Activated CD4-positive, alpha-beta T cell treated with anti-CD3 and anti-CD28 coated beads, Interleukin-2, Interleukin-4, amounts not matched to agents 100 ng/mL and 50 ng/mL, durations not matched to agents 16 hours and 8 hours (primary cell): ENCODE measurements at regions not wholly inside any gene's neighbourhood (a gene's known extent, or its start where the extent isn't known, plus 50 kb on each side); places are given as distances from the start of the nearest gene placed in this dataset.

Source experiments
- DNase-seq: peaks from one replicate; pipeline ENCODE4 v3.0.0-alpha.2; 2020; ENCODE audit warnings: low spot score

GRCh38 chr15:66946578-66947164, 118.7 kb upstream of the SMAD3 start:
- DNase-seq, result peak; percentile 77

DNA sequence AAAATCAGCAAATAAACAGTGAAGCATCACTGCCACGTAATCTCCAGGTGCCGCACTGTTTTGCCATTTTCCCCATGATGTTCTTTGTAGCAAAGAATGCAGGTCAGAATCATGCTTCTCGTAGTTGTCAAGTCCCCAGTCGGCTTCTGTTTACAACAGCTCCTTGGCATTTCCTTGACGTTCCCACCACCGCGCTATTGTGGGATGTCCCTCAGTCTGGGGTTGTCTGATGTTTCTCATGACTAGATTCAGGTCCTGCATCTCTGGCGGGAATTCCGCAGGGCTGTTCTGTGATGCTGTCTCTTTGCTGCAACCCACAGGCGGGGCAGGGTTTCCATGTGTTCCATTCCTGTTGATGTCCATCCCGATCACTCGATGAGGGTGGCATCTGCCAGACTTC, 117.9 kb upstream of the SMAD3 start:
- no peak for DNase-seq

DNA sequence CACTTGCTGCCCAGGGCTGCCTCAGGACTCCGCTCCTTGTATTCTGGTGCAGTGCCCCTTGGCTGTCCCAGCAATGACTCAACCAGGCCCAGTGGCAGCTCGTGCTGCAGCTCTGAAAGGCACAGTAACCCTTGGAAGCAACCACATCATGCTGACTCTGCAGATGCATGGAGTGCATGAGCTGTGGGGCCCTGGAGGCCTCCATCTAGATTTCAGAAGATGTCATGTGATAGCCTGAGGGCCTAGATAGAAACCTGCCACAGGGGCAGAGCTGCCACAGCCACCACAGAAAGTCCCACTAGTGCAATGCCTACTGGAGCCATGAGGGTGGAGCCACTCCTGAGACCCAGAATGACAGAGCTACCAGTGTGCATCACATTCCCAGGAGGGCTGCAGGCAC, 117.1 kb upstream of the SMAD3 start:
- DNase-seq, result peak; percentile 42

DNA sequence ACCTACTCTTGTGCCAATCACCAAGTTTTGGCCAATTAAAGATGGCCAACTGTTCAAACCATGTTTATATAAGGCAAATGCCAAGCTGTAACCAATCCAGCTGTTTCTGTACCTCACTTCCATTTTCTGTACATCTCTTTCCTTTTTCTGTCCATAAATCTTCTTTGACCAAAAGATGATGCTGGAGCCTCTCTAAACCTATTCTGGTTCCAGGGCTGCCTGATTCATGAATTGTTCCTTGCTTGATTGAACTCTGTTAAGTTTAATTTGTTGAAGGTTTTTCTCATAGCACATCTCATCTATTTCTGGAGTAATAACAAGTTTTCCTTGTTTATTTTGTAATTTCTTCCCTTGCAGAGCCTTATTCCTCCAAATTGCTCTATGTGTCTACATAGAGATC, 115.3 kb upstream of the SMAD3 start:
- DNase-seq, result no peak

DNA sequence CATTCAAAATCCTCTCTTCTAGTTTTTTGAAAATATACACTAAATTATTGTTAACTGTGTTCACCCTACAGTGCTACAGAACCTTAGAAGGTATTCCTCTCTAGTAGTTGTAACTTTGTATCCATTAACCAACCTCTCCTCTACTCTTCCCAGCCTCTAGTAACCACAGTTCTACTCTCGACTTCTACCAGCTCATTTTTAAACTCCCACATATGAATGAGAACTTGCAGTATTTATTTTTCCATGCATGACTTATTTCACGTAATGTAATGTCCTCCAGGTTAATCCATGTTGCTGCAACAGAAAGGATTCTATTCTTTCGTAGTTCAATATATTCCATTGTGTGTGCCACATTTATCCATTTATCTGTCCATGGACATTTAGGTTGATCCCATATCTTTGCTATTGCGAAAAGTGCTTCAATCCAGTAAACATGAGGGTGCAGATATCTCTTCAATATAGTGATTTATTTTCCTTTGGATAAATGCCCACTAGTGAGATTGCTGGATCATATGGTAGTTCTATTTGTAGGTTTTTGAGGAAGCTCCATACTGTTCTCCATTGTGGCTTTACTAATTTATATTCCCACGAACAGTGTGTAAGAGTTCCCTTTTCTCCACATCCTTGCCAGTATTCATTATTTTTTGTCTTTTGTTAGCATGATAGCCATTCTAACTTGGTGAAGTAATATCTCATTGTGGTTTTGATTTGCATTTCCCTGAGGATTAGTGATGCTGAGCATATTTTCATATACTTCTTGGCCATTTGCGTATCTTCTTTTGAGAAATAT, 113.7 kb upstream of the SMAD3 start:
- no peak for DNase-seq

DNA sequence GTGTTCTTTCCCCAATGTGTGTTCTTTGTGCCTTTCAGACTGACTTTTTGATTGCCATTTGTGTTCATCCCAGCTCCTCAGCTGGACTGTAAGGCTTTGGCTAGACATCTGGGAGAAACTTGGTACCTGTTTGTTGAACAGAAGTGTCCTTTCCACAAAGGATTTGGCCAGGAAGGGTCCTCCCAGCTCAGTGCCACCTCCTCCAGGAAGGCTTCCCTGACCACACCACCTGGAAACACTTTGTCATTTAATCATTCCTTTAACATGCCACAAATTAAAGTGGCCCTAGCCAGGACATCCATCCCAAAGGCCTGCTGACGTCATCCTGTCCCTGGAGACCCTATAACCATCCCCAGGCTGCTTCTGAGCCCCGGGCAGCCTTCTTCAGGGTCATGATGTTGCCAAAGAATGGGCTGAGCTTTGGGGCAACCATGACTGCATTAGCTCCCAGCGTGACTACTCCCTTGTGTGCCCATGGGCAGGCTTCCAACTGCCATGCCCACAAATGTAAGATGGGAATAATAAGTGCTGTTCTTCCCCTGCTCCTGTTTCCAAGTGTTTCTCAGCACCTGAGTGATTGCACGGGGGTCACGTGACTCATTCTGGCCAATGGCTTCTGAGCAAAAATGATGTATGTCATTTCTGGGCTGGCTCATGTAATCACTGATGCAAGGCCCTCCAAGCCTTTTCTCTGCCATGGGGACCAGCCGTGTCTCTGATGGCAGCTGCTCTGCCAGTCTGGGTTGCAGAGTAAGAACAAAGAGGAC, 112.5 kb upstream of the SMAD3 start:
- DNase-seq, result no peak

- no peak for DNase-seq
These were observed 111.7 kb upstream of the SMAD3 start for GRCh38 chr15:66953523-66954229.

GRCh38 chr15:66954601-66955000, 110.8 kb upstream of the SMAD3 start:
- DNase-seq, result no peak

DNA sequence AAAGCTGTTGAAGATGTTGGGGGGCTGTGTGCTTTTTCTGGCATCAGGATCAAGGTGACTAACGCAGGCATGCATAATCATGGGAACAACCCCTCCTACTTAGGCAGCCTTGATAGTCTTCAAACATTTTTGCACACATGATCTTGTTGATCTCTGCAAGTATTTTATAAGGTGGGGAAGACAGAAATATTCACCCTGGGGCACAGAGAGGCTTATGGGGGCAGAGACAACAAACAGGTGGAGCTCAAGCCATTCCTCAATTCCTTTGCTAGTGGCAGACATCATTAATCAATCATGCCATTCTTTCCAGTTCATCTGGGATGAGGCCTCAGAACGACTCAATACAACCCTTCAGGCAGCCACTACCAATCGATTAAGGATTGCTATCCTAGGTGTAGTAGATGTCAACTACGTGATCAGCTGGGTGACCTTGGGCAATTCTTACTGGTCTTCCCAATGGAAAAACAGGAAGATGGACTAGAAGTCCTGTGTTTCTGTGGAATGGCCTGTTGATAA, 110.3 kb upstream of the SMAD3 start:
- DNase-seq, result no peak

DNA sequence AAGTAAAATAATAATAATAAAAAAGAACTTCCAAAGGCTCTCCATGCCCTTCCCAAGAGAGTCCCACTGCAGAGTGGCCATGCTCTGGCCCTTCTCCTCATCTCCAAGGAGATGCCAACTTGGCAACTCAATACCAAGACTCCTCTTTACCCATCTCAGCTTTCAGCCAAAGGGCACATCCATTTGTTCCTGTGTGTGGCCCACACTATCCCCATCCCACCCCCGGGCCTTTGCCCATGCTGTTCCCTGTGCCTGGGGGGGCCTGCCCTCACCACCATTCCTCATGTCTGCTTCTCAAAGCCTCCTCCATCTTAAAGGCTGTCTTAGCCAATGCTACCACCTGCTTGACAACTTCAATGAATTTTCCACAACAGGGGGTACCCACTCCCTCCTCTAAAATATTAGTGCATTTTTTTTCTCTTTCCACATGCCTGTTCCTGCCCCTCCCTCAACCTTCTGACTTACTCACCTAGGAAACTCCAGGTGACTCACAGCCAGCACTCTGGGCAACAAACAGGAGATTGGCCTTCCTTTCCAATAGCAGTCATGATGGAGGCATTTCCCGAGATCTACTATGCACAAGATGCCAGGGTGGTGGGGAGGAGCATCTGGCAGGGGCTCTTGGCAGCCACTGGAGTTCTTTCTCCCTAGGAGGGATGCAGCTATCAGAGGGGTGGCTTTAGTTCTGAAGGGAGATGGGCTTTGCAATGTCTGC, 109.4 kb upstream of the SMAD3 start:
- DNase-seq, result no peak

GRCh38 chr15:66956672-66957430, 108.6 kb upstream of the SMAD3 start:
- no peak for DNase-seq

GRCh38 chr15:66957431-66957720, 108.0 kb upstream of the SMAD3 start:
- DNase-seq, result no peak

- no peak for DNase-seq
These were observed 106.3 kb upstream of the SMAD3 start for GRCh38 chr15:66959066-66959465.

GRCh38 chr15:66959875-66960274, 105.5 kb upstream of the SMAD3 start:
- DNase-seq, result no peak

- DNase-seq, result no peak
These were observed 104.9 kb upstream of the SMAD3 start for GRCh38 chr15:66960519-66960918.

GRCh38 chr15:66961407-66961884, 104.0 kb upstream of the SMAD3 start:
- peak; percentile 8 for DNase-seq

DNA sequence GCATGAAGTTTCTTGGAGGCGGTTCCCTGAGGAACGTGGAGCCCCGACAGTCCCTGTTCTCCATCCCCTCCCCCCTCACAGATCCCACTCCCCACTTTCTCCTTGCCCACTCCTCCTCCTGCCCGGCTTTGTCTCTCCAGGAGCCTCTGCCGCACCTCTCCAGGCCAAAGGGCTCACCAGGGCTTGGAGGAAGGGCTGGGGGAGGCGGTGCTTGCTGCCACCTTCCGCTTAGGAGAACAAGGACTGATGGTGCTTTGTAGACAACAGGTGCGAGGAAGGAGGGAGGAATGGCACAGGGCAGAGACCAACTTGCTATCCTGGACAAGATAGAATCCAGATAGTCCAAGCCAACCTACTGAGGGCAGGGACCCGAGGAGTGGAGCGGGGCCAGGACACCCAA, 103.5 kb upstream of the SMAD3 start:
- no peak for DNase-seq

DNA sequence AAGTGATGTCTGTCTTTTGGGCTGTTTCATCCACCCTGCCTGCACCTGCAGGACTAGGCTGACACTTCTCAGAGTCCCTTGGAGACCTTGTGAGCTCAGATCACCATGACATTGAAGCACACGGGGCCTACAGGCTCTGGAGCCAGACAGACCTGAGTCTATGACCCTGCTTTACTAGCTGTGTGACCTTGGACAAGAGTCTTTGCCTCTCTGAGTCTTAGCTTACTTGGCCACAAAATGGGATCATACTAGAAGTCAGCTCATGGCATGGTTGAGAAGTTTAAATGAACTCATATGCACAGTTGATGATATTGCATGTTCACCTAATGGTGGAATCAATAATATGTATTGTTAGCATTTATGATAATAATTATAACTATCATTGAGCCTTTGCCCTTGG, 102.9 kb upstream of the SMAD3 start:
- no peak for DNase-seq

DNA sequence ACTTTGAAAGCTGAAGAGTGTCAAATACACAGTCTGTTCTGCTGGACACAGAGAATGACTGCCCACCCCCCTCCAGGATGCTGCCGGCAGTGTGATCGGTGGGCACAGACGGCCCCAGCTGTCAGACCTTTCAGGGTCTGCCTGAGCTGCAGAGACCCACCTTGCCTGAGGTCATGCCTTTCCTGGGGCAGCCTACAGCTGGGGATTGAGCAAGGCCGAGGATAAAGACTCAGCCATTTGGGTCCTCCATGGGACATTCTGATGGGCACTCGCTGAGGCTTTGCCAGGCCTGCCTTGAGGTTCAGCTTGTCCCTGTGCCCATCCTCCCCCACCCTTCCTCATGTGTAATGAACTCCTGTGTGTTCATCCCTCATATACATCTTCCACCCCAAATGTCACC, 102.3 kb upstream of the SMAD3 start:
- no peak for DNase-seq

DNA sequence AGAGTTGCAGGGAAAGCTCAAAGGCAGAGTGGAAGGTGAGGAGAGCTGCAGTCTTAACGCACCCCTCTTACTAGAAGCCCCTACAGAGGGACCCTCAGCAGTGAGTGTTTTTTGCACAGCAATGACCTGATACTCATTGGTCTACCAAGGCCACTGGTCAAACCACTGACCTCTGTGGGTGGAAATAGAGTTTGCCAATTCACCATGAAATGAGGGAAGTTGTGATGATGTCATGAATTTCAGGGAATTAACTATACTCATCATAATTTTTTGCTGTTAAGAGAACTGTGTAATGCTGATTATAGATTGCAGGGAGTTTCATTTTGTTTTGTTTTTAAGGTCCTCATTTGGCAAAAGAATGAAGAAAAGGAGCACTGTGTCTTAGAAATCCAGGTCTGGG, 101.7 kb upstream of the SMAD3 start:
- no peak for DNase-seq

GRCh38 chr15:66964111-66964738, 101.2 kb upstream of the SMAD3 start:
- DNase-seq, result no peak
